ENCODE measurements at regions not wholly inside any gene's neighbourhood (a gene's known extent, or its start where the extent isn't known, plus 50 kb on each side); places are given as distances from the start of the nearest gene placed in this dataset.

GRCh38 chr6:133814797-133815196 lies 74.1 kb upstream of the TCF21 start:
- TF ChIP-seq CTCF (conservative IDR thresholded peaks at IDR 0.05 in 1 of 2, IDR thresholded peaks at IDR 0.05 in 1 of 2; ENCODE audit: low read depth in 1 of 2, low read length in 2 of 2) (no peak), EZH2 (IDR thresholded peaks at IDR 0.05; ENCODE audit: low read length, missing control alignments) (no peak)

Data from fibroblast of lung (primary cell).